Left cardiac atrium (tissue), 4 donors: ENCODE measurements at regions not wholly inside any gene's neighbourhood (a gene's known extent, or its start where the extent isn't known, plus 50 kb on each side); places are given as distances from the start of the nearest gene placed in this dataset.
A peak's percentile ranks its signal among the peaks of the same experiment; 100 is the strongest.
"Not testable (repeated sequence)": the region's sequence is repeated elsewhere in the genome, so short reads cannot be mapped to it uniquely, and the experiment has no call there.

ENCODE experiments used
- ATAC-seq, 2 donors: fragments of 200-7000 bp; cut with Tn5 transposase; one replicate each; pipeline ENCODE4 v1.9.1; 2020; ENCODE audit warnings: mild to moderate bottlenecking in 2 of 2, moderate library complexity in 2 of 2
- DNase-seq: peaks from one replicate; pipeline ENCODE4 v3.0.0-alpha.2; 2020
- intact Hi-C, 2 donors: fragments of 100-400 bp; cut with DNase I; formaldehyde crosslinking; loops; one replicate each; pipeline versions ENCODE4 v1.14.1 to v1.15.1; 2022 to 2023
- donor health status: DM: no; HTN: yes; CAD: no.
- donor health status: DM: no; HTN: yes; CAD: no; lungs with severe emphysema.
- donor health status: DM: yes; HTN: yes; CAD: no.
- donor health status: Dilated cardiomyopathy.

- ATAC-seq: no peak
- intact Hi-C loops: no loop called here
- DNase-seq: no peak
These were observed 123.1 kb upstream of the GRIA3 start for GRCh38 chrX:123060986-123061385.

- DNase-seq (no peak), ATAC-seq (no peak)
- intact Hi-C loops: no loop called here
These were observed 120.0 kb upstream of the GRIA3 start for GRCh38 chrX:123064053-123064452.

DNA sequence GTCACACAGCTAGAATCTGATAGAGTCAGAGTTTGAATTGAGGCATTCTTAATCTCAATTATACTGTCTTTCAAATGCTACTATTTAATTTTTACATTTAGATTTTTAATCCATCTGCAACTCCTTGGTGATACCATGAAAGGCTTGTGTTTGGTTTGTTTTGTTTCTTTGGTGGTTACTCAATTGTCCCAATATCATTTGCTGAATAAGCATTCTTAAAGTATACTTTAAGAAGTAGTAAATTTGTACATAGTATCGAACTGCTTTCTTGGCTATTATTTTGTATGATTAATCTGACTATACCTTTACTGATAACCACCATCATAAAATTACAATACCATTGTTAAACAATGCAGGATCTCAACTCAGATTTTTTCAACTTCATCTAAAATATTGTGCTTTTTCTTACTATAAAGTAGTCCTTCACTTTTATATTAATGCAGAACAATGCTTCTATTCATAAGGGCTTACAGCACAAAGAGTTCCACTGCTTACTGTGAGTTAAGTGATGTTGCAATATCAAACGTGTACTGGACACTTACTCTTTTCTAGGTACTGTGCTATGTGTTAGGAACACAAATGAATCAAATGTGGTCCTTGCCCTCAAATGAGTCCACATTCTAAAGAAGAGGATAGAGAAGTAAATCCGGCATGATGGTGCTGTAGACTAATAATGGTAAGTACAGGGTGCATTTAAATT lies 111.2 kb upstream of the GRIA3 start:
- ATAC-seq: no peak
- intact Hi-C loops: no loop called here

DNA sequence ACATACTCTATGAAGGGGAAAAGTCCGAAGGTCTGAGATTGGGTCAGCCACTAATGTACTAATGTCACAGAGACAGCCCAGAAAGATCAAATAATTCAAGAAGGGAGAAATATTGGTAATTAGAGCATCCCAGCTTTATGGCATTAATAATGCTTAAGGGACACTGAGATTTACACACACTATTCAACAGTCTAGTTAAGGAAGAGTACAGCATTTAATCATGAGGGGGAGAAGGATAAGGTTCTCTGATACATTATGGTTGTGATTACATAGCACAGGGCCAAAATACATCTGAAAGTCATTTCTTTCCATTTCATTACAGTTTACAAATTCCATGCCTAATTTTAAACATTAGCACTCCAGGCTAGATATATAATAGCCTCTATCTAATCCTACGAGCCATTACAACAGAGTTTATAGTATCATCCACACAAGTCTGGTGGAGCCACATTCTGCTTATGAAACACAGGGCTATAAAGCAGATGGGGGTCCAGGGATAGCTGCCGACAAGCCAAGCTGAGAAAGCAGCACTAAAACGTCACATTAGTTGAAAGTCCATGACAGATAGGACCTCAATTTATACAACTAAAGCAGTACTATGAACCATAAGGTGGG lies 108.0 kb upstream of the GRIA3 start:
- ATAC-seq (no peak), DNase-seq (no peak)
- intact Hi-C loops: no loop called here

More for the DNA sequence above, 111.2 kb upstream of the GRIA3 start:
- DNase-seq: no peak

- intact Hi-C loops: no loop called here
- DNase-seq (no peak), ATAC-seq (no peak)
These were observed 106.4 kb upstream of the GRIA3 start for GRCh38 chrX:123077631-123078030.

DNA sequence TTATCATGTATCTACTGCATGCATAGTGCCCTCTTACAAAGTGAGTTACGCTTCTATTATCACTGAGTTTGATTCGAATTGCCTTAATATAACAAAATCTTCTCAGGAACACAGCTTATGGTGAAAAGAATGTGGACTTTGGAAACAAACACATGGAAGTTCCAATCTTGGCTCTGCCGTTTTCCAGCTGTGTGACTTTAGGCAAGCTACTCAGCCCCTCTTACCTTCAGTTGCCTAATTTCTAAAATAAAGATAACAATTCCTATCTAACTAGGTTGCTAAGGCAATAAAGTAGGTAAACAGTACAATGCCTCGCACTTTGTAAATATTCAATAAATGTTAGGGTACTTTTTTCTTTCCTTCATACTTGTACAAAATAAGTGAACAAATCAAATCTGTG lies 104.0 kb upstream of the GRIA3 start:
- DNase-seq (no peak), ATAC-seq (no peak)
- intact Hi-C loops: no loop called here

DNA sequence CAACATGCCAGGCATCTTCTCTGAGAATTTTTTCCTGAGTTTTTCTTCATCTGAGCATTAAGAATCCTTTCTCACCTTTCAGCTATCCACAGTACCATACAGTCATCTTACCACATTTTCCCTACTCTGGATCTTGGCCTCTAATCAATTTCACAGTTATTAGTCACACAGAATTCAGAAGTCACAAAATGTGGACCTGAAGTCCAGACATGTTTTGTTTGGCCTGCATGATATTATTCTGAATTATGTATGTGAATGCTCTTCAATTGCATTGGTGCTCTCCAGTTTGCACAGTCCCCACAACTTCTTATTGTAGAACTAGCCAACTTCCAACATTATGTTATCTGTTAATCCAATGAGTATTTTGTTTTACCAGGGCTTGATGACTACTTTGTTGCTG lies 102.3 kb upstream of the GRIA3 start:
- ATAC-seq (no peak), DNase-seq (no peak)
- intact Hi-C loops: no loop called here

DNA sequence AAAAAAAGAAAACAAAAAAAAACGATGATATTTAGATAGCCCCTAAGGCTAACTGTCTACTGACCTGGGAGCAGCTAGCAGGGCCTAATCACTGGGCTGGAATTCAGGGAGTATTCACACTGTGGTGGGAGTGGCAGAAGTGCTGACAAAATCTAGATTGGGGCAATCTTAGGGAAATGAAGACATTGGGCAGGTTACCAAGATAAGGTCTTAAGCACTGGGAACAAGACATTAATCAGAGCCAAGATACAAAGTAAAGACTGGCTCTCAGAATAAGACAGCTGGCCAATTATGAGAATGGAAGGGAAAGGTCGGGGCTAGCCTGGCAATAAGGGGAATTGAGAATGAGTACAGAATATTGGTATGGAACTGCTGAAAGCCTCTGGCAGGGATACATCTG lies 100.2 kb upstream of the GRIA3 start:
- intact Hi-C loops: no loop called here
- ATAC-seq (peak; percentile 34 to 74), DNase-seq (no peak)

- ATAC-seq (peak in 1 of 2 donors; percentile 50), DNase-seq (no peak)
- intact Hi-C loops: no loop called here
These were observed 99.3 kb upstream of the GRIA3 start for GRCh38 chrX:123084797-123085196.

DNA sequence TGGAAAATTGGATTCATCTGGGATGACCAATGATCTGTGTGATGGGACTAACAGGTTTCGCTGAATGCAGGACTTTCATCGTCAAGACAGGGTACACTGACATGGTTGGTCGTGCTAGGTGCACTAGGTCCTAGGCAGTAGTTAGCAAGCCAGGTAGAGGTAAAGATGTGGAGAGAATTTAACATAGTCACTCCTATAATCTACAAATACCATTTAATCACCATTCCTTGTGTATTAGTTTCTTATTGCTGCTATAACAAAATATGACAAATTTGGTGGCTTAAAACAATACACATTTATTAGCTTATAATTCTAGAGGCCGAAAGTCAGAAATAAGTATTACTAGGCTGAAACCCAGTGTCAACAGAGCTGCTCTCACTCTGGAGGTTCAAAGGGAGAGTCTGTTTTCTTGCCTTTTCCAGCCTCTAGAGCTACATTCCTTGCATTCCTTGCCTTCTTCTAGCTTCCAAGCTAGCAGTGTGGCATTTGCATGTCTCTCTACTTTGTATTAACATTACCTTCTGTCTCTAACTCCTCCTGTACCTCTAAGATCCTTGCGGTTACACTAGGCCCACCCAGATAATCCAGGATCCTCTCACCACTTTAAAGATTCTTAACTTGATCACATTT lies 98.7 kb upstream of the GRIA3 start:
- intact Hi-C loops: no loop called here
- DNase-seq: no peak

DNA sequence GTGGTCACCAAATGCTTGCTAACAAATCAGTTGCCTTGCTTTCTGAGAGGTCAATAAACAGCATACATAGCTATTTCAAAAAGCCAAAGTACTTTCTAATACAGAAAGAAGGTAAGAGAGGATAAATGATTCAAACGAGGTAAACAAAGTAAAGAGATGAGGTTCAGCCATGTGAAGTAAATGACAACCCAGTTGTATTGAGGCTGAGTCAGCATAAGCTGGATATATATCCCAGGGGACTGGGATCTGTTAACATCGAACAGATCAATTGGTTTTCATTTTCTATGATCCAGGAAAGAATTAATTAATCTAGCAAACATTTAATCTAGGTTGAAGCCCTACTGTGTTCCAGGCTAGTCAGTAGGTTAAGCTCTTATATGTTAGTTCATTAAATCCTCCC lies 97.3 kb upstream of the GRIA3 start:
- no peak for ATAC-seq

More for the DNA sequence above, 98.7 kb upstream of the GRIA3 start:
- ATAC-seq: no peak

GRCh38 chrX:123087326-123087725 lies 96.8 kb upstream of the GRIA3 start:
- DNase-seq (no peak), ATAC-seq (no peak)
- intact Hi-C loops: no loop called here

More for the DNA sequence above, 97.3 kb upstream of the GRIA3 start:
- DNase-seq: no peak
- intact Hi-C loops: no loop called here

DNA sequence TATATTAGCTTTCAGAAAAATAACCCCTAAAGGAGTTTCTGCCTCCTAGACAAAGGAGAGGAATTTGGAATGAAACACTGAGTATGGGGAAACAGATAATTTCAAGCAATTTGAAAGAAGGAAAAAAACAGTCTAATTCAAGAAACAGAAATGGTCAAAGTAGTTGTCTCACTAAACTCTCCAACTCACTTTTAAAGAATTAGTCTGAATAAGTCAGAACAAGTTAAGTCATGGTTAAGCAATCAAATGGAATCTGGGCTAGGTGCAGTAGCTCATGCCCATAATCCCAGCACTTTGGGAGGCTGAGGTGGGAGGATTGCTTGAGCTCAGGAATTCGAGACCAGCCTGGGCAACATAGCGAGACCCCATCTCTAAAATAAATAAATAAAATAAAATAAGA lies 95.7 kb upstream of the GRIA3 start:
- intact Hi-C loops: no loop called here
- DNase-seq (no peak), ATAC-seq (no peak)

DNA sequence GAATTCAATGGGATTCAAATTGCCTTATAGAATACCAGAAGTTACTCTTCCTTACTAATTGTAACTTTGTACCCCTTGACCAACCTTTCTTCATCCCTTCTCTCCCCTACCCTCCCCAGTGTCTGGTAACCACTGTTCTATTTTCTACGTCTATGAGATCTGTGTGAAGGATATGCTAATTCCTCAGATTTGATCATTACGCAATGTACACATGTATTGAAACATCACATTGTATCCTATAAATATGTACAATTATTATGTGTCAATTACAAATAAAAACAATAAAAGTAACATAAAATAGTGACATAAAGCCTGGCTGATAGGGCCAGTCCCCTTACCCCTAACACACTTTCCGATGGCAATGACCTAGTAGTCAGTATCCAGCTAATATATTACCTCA lies 95.1 kb upstream of the GRIA3 start:
- no peak for DNase-seq
- intact Hi-C loops: no loop called here
- ATAC-seq: no peak

DNA sequence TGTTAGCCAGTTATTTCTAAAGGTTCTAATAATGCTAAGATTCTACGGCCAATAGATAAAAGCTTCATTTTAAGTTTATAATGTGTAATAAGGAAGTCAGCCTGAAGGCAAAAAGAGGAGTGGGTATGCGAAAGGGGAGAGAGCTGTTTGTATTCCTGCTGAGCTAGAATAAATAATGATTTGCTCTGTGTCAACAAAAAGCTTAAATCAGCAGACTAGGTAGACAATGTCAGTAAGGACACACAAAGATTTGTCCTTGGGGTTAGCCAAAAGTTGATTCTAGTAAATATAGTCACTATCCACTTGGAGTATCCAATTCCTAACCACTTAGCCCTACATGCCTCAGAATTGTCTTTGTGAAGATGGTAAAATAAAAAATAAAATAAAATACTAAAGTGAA lies 90.3 kb upstream of the GRIA3 start:
- ATAC-seq (no peak), DNase-seq (no peak)
- intact Hi-C loops: no loop called here

DNA sequence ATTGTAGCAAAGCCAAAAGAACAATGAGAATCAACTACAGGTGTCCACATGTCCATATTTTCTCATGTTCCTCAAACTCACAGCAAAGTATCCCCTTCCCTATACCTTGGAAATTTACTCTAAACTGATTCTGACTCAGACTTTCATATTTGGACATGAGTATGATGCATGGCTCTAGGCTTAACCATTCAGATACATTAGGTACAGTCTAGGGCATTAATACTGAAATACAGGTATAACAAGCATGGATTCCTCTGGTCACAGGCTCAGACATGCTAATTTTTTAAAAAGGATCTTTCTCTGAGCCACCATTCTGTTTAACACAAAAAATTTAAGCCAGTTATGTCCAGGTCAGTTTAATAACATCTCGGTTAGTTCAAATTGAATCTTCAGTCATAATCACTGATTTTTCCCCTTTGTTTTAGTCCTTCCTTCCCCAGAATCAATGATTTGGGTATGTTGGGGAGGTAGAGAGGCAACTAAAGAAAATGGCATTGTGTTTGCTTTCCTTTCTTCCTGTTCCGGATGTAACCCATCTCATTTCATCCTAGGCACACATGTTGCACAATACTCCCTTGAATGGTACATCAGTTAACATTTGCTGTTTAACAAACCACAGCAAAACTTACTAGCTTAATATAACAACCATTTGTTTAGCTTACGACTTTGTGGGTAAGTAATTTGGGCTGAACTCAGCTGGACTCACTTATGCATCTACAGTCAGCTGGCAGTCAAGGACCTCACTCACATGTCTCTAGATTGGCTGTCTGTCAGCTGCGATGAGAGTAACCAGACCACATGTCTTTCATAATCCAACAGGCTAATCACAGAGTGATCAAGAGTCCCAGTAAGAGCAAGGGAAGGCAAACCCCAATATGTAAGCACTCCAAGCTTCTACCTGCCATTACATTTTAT lies 75.3 kb upstream of the GRIA3 start:
- no peak for DNase-seq
- no peak for ATAC-seq

DNA sequence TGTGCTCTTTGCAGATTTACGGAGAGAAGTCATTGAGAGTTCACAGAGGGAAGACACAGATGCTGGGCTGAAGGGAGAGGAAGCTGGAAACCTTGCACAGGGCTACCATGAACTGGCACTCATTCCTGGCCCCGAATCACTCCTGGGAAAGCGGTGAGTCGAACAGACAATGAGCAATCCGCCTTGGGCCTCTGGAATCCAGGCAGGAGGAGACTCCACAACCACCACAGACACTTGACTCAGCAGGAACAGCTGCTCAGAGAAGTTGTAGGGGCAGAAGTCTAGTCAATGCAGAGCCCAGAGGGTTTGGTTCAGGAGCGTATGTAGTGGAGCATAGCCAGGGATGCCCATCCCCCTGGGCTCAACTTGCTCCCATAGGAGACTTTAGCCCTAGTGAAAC lies 62.8 kb upstream of the GRIA3 start:
- no peak for ATAC-seq
- DNase-seq: no peak
- intact Hi-C loops: no loop called here

More for the DNA sequence above, 75.3 kb upstream of the GRIA3 start:
- intact Hi-C loops: no loop called here

DNA sequence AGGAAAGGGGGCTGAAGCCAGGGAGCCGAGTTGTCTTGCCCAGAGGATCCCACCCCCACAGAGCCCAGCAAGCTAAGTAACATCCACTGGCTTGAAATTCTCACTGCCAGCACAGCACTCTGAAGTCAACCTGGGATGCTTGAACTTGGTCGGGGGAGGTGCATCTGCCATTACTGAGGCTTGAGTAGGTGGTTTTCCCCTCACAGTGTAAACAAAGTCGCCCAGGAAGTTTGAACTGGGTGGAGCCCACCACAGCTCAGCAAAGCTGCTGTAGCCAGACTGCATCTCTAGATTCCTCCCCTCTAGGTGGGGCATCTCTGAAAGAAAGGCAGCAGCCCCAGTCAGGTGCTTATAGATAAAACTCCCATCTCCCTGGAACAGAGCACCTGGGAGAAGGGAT lies 54.3 kb upstream of the GRIA3 start:
- ATAC-seq, DNase-seq, intact Hi-C loops: not testable (repeated sequence)
